Skeletal muscle satellite cell (primary cell): ENCODE measurements at regions not wholly inside any gene's neighbourhood (a gene's known extent, or its start where the extent isn't known, plus 50 kb on each side); places are given as distances from the start of the nearest gene placed in this dataset.

Experiments
- H3K27me3 ChIP-seq: 2 replicates; pipeline ENCODE4 v1.7.0; 2013; ENCODE audit warnings: low read length; ENCODE audit not compliant: control insufficient read depth, insufficient read depth
- H3K36me3 ChIP-seq: 2 replicates; pipeline ENCODE4 v1.7.0; 2013; ENCODE audit warnings: mild to moderate bottlenecking, control low read depth, low read length; ENCODE audit not compliant: insufficient read depth
- H3K4me1 ChIP-seq: 2 replicates; pipeline ENCODE4 v1.7.0; 2013; ENCODE audit warnings: low read length; ENCODE audit not compliant: control insufficient read depth, insufficient read depth
- H3K4me2 ChIP-seq: 2 replicates; pipeline ENCODE4 v1.7.0; 2013; ENCODE audit warnings: mild to moderate bottlenecking, low read length
- H3K4me3 ChIP-seq: 2 replicates; pipeline ENCODE4 v1.7.0; 2013; ENCODE audit warnings: low read length
- H3K9ac ChIP-seq: 2 replicates; pipeline ENCODE4 v1.7.0; 2013; ENCODE audit warnings: mild to moderate bottlenecking, low read depth, low read length, moderate library complexity
- H3K9me3 ChIP-seq: replicated peaks from 2 replicates; pipeline ENCODE4 v1.7.0; 2013; ENCODE audit warnings: mild to moderate bottlenecking, control low read depth, low read length

DNA sequence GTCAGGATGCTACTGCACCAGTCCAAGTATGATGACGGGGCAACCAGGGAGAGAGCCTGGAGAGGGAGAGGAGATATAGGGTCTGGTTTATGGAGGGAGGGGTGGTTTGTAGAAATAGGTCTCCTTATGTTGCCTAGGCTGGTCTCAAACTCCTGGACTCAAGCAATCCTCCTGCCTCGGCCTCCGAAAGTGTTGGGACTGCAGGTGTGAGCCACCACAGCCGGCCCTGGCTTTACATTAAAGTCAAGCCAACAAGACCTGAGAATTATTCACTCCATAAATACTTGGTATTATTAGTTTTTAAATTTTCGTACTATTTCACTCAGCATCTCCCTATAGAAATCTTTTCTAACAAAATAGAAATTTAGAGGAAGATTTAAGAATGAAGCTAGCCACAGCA is 86.8 kb downstream of the MATN1 start:
- Histone ChIP-seq H3K9ac (no peak overlapping the region), H3K9me3 (no peaks in the 10 kb centered on the region), H3K27me3 (peaks cover 5% of the 10 kb centered on the region), H3K4me1 (no peaks in the 10 kb centered on the region), H3K4me2 (no peak overlapping the region), H3K36me3 (no peaks in the 10 kb centered on the region), H3K4me3 (no peak overlapping the region)

GRCh38 chr1:30635391-30635975 is 87.9 kb downstream of the MATN1 start:
- Histone ChIP-seq H3K4me2 (no peak overlapping the region), H3K9ac (no peak overlapping the region), H3K4me1 (no peaks in the 10 kb centered on the region), H3K27me3 (no peaks in the 10 kb centered on the region), H3K9me3 (no peaks in the 10 kb centered on the region), H3K36me3 (no peaks in the 10 kb centered on the region), H3K4me3 (no peak overlapping the region)

- H3K27me3 ChIP-seq = no peaks in the 10 kb centered on the region
- no peak overlapping the region for H3K9ac ChIP-seq
- no peaks in the 10 kb centered on the region for H3K36me3 ChIP-seq
- no peaks in the 10 kb centered on the region for H3K9me3 ChIP-seq
- H3K4me3 ChIP-seq = no peak overlapping the region
- no peak overlapping the region for H3K4me2 ChIP-seq
- H3K4me1 ChIP-seq = no peaks in the 10 kb centered on the region
These were observed 88.9 kb downstream of the MATN1 start for GRCh38 chr1:30634507-30634906.

DNA sequence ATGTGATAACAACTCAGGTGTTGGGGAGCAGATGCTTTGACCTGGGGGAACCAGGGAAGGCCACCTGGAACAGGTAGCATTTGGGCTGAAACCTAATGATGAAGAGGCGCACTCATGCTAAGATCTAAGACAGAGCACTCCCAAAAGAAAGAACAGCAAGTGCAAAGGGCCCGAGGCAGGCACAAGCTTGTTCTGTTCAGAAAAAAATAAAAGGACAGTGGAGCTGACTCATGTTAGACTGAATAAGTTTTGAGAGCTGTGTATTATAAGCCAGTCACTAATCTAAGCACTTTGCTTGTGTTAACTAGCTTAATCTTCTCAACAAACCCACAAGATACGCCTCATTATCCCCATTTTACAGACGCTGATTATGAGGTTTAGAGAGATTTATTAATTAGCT is 90.1 kb downstream of the MATN1 start:
- Histone ChIP-seq H3K9me3 (no peaks in the 10 kb centered on the region), H3K4me2 (no peak overlapping the region)

GRCh38 chr1:30632481-30632880 is 90.9 kb downstream of the MATN1 start:
- Histone ChIP-seq H3K27me3 (no peaks in the 10 kb centered on the region), H3K4me3 (no peak overlapping the region), H3K9ac (no peak overlapping the region), H3K4me2 (no peak overlapping the region), H3K36me3 (no peaks in the 10 kb centered on the region), H3K4me1 (no peaks in the 10 kb centered on the region), H3K9me3 (no peaks in the 10 kb centered on the region)

More for the DNA sequence above, 90.1 kb downstream of the MATN1 start:
- no peaks in the 10 kb centered on the region for H3K36me3 ChIP-seq
- no peaks in the 10 kb centered on the region for H3K27me3 ChIP-seq
- H3K4me3 ChIP-seq = no peak overlapping the region
- H3K9ac ChIP-seq = no peak overlapping the region
- no peaks in the 10 kb centered on the region for H3K4me1 ChIP-seq

DNA sequence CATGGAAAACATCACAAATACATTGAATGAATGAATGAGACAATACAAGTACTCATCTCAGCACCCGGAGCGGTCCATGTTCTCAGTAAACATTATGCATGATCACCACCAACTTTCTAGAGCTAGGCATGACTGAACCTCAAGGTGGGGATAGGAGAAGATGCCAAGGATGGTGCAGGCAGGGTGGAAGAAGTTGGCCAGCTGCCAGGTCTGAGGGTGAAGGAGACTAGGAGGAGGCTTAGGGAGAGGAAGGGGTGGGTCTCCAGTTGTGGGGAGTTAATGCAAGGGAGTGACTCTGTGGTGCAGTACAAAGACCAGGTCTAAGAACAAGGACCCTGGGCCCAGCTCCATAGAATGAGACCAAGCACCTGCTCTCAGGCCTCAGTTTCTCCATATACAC is 91.7 kb downstream of the MATN1 start:
- H3K4me3 ChIP-seq = no peak overlapping the region
- no peak overlapping the region for H3K4me2 ChIP-seq
- H3K36me3 ChIP-seq = no peaks in the 10 kb centered on the region
- no peaks in the 10 kb centered on the region for H3K4me1 ChIP-seq
- no peaks in the 10 kb centered on the region for H3K27me3 ChIP-seq
- H3K9ac ChIP-seq = no peak overlapping the region
- H3K9me3 ChIP-seq = no peaks in the 10 kb centered on the region

GRCh38 chr1:30629501-30629900 is 93.9 kb downstream of the MATN1 start:
- Histone ChIP-seq H3K9ac (no peak overlapping the region), H3K9me3 (no peaks in the 10 kb centered on the region), H3K4me1 (no peaks in the 10 kb centered on the region), H3K36me3 (no peaks in the 10 kb centered on the region), H3K27me3 (no peaks in the 10 kb centered on the region), H3K4me3 (no peak overlapping the region), H3K4me2 (no peak overlapping the region)

GRCh38 chr1:30627994-30628393 is 95.4 kb downstream of the MATN1 start:
- H3K36me3 ChIP-seq = no peaks in the 10 kb centered on the region
- no peak overlapping the region for H3K4me3 ChIP-seq
- no peaks in the 10 kb centered on the region for H3K4me1 ChIP-seq
- H3K9me3 ChIP-seq = no peaks in the 10 kb centered on the region
- H3K27me3 ChIP-seq = no peaks in the 10 kb centered on the region
- H3K9ac ChIP-seq = no peak overlapping the region
- no peak overlapping the region for H3K4me2 ChIP-seq

- Histone ChIP-seq H3K9ac (no peak overlapping the region), H3K27me3 (no peaks in the 10 kb centered on the region), H3K36me3 (no peaks in the 10 kb centered on the region)
These were observed 96.2 kb downstream of the MATN1 start for GRCh38 chr1:30627206-30627605.

DNA sequence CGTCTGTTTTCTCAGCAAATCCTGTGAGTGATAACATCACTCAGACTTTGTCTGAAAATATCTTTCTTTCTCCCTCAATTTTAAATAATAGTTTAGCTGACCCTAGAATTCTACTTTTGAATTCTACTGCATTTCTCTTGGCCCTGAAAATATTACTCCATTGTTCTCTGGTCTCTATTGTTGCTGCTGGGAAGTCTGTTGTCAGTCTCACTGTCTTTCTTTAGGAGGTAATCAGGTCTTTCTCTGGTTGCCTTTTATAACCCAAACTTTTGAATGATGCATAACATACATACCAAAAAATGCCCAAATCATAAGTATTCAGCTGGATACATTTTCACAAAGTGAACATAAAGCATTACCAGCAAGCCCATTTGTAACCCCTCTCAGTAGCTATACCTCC is 100.0 kb downstream of the MATN1 start:
- H3K36me3 ChIP-seq = no peaks in the 10 kb centered on the region
- H3K9me3 ChIP-seq = no peaks in the 10 kb centered on the region
- H3K9ac ChIP-seq = no peak overlapping the region
- no peak overlapping the region for H3K4me3 ChIP-seq
- no peaks in the 10 kb centered on the region for H3K27me3 ChIP-seq
- no peak overlapping the region for H3K4me2 ChIP-seq
- H3K4me1 ChIP-seq = no peaks in the 10 kb centered on the region

More at GRCh38 chr1:30627206-30627605, 96.2 kb downstream of the MATN1 start:
- no peak overlapping the region for H3K4me2 ChIP-seq
- H3K4me3 ChIP-seq = no peak overlapping the region
- H3K9me3 ChIP-seq = no peaks in the 10 kb centered on the region
- H3K4me1 ChIP-seq = no peaks in the 10 kb centered on the region

- no peak overlapping the region for H3K4me3 ChIP-seq
- H3K36me3 ChIP-seq = no peaks in the 10 kb centered on the region
- H3K9ac ChIP-seq = no peak overlapping the region
- no peaks in the 10 kb centered on the region for H3K27me3 ChIP-seq
- H3K9me3 ChIP-seq = no peaks in the 10 kb centered on the region
- no peaks in the 10 kb centered on the region for H3K4me1 ChIP-seq
- no peak overlapping the region for H3K4me2 ChIP-seq
These were observed 103.8 kb downstream of the MATN1 start for GRCh38 chr1:30619619-30620018.

DNA sequence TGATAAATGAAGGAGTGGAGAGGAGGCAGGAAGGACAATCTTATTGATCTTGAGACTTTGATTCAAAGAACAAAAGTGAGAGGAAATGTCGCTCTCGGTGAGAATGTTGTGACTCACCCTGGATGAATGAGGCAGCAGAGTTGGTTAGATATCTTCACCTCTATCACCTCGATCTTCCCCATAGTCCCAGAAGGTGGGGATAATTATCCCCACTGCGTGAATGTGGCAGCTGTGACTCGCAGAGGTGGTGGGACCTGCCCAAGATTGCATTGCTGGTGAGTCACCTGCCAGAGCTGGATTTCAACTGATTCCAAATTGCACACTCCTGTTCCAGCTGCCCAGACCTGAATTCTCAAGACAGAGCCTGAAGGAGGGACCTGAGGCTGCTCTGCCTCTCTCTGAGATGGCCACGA is 105.0 kb downstream of the MATN1 start:
- H3K9me3 ChIP-seq = no peaks in the 10 kb centered on the region
- H3K4me2 ChIP-seq = no peak overlapping the region
- no peaks in the 10 kb centered on the region for H3K4me1 ChIP-seq
- H3K36me3 ChIP-seq = no peaks in the 10 kb centered on the region
- no peaks in the 10 kb centered on the region for H3K27me3 ChIP-seq
- H3K4me3 ChIP-seq = no peak overlapping the region
- no peak overlapping the region for H3K9ac ChIP-seq
